GM21737 (cell line): ENCODE measurements at regions not wholly inside any gene's neighbourhood (a gene's known extent, or its start where the extent isn't known, plus 50 kb on each side); places are given as distances from the start of the nearest gene placed in this dataset.
"Not testable (repeated sequence)": the region's sequence is repeated elsewhere in the genome, so short reads cannot be mapped to it uniquely, and the experiment has no call there.

Source experiments
- ATAC-seq: cut with Tn5 transposase; IDR thresholded peaks from one replicate; pipeline ENCODE4 v1.9.1; 2021; ENCODE audit warnings: mild to moderate bottlenecking, moderate library complexity; ENCODE audit not compliant: unreplicated experiment

DNA sequence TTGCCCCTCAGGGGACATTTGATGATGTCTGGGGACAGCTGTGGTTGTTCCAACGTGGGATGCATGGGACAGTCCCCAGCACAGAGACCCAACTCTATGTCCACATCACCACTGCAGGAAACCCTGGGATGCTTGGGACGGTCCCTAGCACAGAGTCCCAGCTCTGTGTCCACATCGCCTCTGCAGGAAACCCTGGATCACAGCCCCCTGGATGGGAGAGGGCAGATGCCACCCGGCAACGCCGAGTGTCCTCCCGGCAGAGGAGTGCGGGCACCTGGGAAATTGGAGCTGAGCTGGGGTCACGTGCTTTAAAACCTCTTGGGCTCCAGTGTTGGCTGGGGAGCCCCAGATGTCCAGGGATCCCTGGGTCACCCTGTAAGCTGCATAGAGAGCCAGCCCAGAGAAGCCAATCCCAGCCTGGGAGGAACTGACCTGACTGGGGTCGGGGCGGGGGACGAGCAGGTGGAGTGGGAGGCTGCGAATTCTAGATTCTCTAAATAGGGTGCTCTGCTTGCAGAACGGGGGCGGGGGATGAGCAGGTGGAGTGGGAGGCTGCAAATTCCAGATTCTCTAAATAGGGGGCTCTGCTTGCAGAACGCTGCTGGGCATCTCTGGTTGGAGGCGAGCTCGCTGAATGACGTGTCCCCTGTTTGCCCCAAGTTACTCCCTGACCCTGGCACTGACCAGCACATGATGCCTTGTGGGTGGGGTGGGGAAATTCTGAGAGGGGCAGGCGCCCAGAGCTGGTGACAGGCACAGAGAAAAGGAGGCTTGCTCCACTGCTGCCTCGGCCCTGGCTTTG lies 1197.8 kb downstream of the BRD1 start:
- ATAC-seq, result no peak

- no peak for ATAC-seq
Measured at GRCh38 chr22:48628891-48629543, 1198.7 kb downstream of the BRD1 start.

DNA sequence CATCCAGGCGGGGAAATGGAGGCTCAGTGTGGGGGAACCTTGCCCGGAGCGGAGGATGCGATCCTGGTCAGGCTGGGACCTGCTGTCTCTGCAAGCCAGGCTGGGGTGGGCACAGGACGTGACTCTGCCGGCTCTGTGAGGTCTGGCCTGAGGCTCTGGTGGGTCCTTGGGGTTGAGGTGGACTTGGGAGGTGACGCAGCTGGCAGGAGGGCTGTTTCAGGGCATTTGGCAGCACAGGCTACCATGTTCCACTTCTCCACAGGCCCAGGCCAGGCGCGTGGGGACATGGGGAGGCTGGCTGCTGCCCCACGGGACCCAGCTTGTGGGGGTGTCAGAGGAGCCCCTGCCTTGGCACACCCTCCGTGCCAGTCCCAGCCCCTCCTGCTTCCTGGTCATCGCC lies 1199.7 kb downstream of the BRD1 start:
- no peak for ATAC-seq

DNA sequence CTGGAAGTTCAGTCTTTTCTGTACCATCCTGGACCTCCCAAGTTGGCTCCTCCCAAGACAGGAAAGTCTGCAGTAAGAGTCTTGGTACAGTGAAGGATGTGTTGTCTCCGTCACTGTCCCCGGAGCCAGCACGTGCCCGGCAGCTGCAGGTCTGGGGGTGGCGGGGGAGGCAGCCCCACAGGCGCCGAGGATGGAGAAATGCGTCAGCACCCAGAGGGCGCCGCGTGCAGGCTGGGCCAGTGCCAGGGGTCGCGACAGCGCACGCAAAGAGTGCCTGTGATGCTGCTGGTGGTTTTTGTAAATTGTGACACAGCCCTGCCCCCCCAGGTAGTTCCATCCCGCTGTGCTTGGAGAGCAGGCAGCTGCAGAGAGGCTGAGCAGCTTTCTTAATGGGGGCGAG lies 1200.5 kb downstream of the BRD1 start:
- no peak for ATAC-seq

DNA sequence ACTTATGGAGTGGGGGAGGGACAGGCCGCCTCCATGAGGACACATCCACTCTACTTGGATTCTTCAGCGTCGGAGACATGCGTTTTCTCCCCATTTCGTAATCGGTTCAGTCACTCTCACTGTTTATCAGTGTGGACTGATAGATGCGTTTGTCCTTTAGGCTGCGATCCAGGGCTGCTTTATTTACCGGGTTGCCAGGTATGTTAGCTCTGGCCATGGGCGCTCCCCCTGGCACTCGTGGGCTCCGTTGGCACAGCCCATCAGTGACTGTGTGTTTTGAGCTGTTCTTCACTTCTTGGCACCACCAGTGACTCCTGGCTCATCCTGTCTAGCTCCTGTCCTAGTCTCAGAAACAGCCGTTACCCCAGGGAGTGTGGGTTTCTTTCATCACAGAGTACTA lies 1203.3 kb downstream of the BRD1 start:
- ATAC-seq, result no peak

- ATAC-seq, result no peak
Measured at GRCh38 chr22:48622891-48623545, 1204.7 kb downstream of the BRD1 start.

GRCh38 chr22:48621085-48621484 lies 1206.6 kb downstream of the BRD1 start:
- ATAC-seq, result no peak

DNA sequence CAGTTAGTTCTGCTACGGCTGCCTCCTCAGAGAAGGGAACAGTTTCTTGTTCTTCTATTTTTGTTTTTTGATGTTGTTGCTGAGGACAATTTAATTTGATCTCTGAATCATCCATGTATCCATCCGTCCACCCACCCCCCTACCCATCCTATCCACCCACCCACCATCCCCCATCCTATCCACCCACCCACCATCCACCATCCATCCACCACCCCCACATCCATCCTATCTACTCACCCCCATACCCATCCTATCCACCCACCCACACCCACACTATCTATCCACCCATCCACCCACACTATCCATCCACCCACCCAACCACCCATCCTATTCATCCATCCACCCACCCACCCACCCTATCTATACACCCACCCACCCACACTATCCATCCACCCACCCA lies 1207.2 kb downstream of the BRD1 start:
- not testable (repeated sequence) for ATAC-seq

GRCh38 chr22:48619721-48620120 lies 1208.0 kb downstream of the BRD1 start:
- no peak for ATAC-seq

- no peak for ATAC-seq
Measured at GRCh38 chr22:48618326-48618725, 1209.3 kb downstream of the BRD1 start.

- no peak for ATAC-seq
Measured at GRCh38 chr22:48616656-48617055, 1211.0 kb downstream of the BRD1 start.

DNA sequence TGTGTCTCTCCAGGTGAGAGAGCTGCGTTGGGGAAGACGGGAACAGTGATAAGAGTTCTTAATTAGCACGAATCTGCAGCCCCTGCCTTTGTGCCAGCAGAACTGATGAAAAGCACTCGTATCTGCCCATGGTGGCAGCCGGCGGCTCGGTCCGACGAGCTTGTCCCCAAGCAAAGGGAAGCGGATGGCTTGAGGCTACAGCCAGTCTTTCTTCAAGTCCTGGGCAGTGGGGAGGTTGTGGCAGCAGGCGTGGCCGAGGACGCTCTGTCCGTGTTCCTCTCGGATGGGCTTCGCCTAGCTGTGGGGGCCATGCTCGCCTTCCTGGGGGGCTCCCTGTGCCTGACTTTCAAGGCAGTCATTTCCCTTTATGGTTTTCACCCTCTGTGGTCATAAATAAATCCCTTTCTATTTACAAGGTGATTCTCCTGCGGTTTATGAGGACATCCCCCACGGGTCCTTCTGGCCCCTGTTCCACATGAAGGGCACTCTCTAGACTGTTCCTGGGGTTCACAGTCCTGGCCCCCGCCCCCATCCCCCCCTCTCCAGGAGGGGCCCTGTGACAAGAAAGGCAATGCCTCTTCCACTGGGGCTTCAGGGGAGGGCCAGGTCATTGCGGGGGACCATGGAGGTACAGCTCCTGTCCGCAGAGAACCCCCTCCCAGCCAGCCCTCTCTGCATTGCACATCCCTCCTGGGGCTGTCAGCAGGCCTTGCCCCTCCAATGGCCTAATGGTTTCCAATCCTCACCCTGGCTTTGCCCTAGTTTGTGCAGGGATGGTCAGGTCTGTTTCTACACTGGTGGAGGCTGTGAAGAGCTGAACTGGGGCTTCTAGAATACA lies 1212.3 kb downstream of the BRD1 start:
- no peak for ATAC-seq

- ATAC-seq, result no peak
Measured at GRCh38 chr22:48613566-48614200, 1214.0 kb downstream of the BRD1 start.

GRCh38 chr22:48612077-48612995 lies 1215.3 kb downstream of the BRD1 start:
- no peak for ATAC-seq

GRCh38 chr22:48609279-48609865 lies 1218.3 kb downstream of the BRD1 start:
- ATAC-seq, result no peak

DNA sequence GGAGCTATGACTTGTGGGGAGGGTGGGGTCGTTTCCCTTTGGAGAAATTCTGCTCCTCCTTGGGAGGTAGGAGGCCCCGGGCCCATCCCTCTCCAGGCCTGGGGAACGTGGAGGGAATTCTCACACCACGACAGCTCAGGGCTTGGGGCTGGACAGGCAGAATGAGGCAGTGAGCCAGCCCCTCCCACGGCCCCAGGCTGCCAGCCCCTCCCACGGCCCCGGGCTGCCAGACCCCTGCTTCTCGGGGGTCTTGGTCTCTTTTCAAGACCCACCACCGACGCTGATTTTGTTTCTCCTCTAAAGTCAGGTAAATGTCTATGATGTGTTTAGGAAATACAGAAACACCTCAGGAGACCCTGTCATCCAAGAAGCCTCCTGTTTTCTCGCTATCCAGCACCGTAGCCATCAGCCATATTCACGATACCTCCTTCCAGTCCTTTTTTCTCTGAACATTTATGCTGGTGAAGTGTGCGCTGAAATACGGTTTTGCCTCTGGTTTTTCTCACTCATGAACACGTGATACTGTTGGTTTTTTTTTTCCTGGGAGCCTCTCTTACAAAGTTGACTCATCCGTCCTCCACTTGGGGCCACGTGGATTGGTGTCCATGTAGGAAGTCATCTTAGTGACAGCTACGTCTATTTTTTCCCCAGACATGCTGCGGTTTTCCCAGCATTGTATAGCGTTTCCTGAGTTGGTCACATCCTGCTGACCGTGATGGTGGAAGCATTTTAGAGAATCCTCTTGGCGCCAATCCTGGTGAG lies 1219.6 kb downstream of the BRD1 start:
- no peak for ATAC-seq

- no peak for ATAC-seq
Measured at GRCh38 chr22:48606684-48607307, 1220.9 kb downstream of the BRD1 start.

DNA sequence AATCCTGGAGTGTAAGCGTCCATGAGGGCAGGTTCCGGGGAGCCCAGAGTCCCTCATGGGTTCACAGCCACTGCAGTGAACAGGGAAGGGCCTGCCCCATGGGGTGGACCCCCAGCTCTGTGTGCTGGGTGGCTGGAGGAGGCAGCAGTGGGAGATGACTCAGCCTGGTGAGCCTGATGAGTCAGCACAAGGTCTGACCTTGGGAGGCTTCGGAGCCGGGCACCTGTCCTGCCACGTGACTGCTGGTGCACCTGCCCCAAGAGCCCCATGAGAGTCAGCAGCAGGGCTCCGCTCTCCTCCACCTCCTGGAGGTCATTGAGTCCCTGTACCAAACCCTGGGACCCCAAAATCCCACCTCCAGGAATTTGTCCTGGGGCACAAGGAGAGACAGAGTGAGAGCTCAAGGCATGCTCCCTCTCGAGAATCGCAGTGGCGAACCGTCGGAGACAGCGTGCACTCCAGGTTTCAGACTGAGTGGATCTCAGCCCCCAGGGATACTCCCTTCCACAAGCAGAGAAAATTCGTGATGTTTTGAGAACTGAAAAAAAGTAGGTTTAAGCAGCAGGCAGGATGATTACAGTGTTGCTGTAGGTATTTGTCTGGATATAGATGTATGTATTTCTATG lies 1221.7 kb downstream of the BRD1 start:
- no peak for ATAC-seq
